Endodermal cell (in vitro differentiated cells): ENCODE measurements at regions not wholly inside any gene's neighbourhood (a gene's known extent, or its start where the extent isn't known, plus 50 kb on each side); places are given as distances from the start of the nearest gene placed in this dataset.

Experiments
- DNase-seq: peaks from one replicate; pipeline ENCODE4 v3.0.0-alpha.2; 2017
- H3K27ac ChIP-seq: 2 replicates; pipeline ENCODE4 v1.5.1; 2013; ENCODE audit warnings: mild to moderate bottlenecking, low read depth, low read length, moderate library complexity
- H3K27me3 ChIP-seq: 2 replicates; pipeline ENCODE4 v1.6.1; 2013; ENCODE audit warnings: mild to moderate bottlenecking, low read length, moderate library complexity; ENCODE audit not compliant: insufficient read depth, control insufficient read depth, poor library complexity, severe bottlenecking
- H3K36me3 ChIP-seq: 2 replicates; pipeline ENCODE4 v1.7.0; 2013; ENCODE audit warnings: mild to moderate bottlenecking, low read length, moderate library complexity; ENCODE audit not compliant: control insufficient read depth, insufficient read depth
- H3K4me1 ChIP-seq: one replicate; pipeline ENCODE4 v1.7.0; 2013; ENCODE audit warnings: low read length; ENCODE audit not compliant: control insufficient read depth, insufficient read depth
- H3K4me3 ChIP-seq: 2 replicates; pipeline ENCODE4 v1.5.1; 2013; ENCODE audit warnings: mild to moderate bottlenecking, low read length, moderate library complexity
- H3K9ac ChIP-seq: 2 replicates; pipeline ENCODE4 v1.6.1; 2013; ENCODE audit warnings: mild to moderate bottlenecking, low read length, moderate library complexity; ENCODE audit not compliant: poor library complexity, severe bottlenecking; ENCODE audit errors: extremely low read depth
- H3K9me3 ChIP-seq: 2 replicates; pipeline ENCODE4 v1.6.1; 2013; ENCODE audit warnings: mild to moderate bottlenecking, low read length, moderate library complexity; ENCODE audit not compliant: control insufficient read depth
- H3K27ac Mint-ChIP-seq: 2 replicates; pipeline ENCODE4 v1.8.0; 2020; ENCODE audit warnings: mixed read lengths
- H3K27me3 Mint-ChIP-seq: 2 replicates; pipeline ENCODE4 v1.8.0; 2021; ENCODE audit warnings: mild to moderate bottlenecking, mixed read lengths; ENCODE audit not compliant: insufficient read depth
- H3K36me3 Mint-ChIP-seq: 2 replicates; pipeline ENCODE4 v1.8.0; 2020; ENCODE audit warnings: low read depth, mixed read lengths
- H3K4me1 Mint-ChIP-seq: 2 replicates; pipeline ENCODE4 v1.8.0; 2020; ENCODE audit warnings: mixed read lengths
- H3K4me3 Mint-ChIP-seq: 2 replicates; pipeline ENCODE4 v1.8.0; 2020; ENCODE audit warnings: mild to moderate bottlenecking, moderate library complexity, mixed read lengths
- H3K9me3 Mint-ChIP-seq: 2 replicates; pipeline ENCODE4 v1.8.0; 2020; ENCODE audit warnings: mild to moderate bottlenecking, mixed read lengths
- WGBS, 2 experiments: methylation state at CpG; one replicate each; pipeline versions ENCODE4 v1.1.5 to v1.1.7; 2013; ENCODE audit warnings: missing lambda C conversion rate in 2 of 2, mixed read lengths in 1 of 2; ENCODE audit not compliant: insufficient coverage in 1 of 2, insufficient read length in 1 of 2; 5-methylcytosine and 5-hydroxymethylcytosine counted together
- TF ChIP-seq, protein P1 (sequence below): fragments of 200-600 bp; sonication (generic); conservative IDR thresholded peaks from 2 replicates; pipeline ENCODE4 v1.5.0; 2021; ENCODE audit warnings: antibody characterized with exemption, mild to moderate bottlenecking

DNA sequence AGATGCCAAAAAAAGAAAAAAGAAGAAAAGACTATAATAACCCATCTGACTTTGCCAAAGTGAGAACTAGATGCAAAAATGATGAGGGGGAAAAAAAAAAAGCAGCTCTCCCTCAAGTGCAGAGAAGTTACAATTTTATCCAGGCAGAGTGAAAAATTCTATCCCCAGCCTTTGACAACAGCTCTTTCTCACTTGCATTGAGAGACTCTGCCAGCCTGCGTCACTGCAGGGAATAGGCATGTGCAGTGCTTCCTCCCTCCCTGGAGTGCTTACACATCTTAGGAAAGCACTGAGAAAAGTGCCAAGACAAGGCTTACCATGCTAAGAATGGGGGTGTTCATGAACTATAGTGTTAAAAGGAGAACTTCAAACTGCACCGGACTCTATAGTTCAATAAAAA, 418.6 kb upstream of the TYRP1 start:
- DNase-seq: no peak
- H3K9me3 Mint-ChIP-seq: no peaks in the 10 kb centered on the region
- no peaks in the 10 kb centered on the region for H3K36me3 Mint-ChIP-seq
- H3K27ac Mint-ChIP-seq: no peak overlapping the region
- TF ChIP-seq, protein P1, sequence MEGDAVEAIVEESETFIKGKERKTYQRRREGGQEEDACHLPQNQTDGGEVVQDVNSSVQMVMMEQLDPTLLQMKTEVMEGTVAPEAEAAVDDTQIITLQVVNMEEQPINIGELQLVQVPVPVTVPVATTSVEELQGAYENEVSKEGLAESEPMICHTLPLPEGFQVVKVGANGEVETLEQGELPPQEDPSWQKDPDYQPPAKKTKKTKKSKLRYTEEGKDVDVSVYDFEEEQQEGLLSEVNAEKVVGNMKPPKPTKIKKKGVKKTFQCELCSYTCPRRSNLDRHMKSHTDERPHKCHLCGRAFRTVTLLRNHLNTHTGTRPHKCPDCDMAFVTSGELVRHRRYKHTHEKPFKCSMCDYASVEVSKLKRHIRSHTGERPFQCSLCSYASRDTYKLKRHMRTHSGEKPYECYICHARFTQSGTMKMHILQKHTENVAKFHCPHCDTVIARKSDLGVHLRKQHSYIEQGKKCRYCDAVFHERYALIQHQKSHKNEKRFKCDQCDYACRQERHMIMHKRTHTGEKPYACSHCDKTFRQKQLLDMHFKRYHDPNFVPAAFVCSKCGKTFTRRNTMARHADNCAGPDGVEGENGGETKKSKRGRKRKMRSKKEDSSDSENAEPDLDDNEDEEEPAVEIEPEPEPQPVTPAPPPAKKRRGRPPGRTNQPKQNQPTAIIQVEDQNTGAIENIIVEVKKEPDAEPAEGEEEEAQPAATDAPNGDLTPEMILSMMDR: no peak
- no peaks in the 10 kb centered on the region for H3K27me3 ChIP-seq
- peaks cover 3% of the 10 kb centered on the region for H3K4me1 Mint-ChIP-seq
- no peak overlapping the region for H3K4me3 ChIP-seq
- H3K9ac ChIP-seq: no peak overlapping the region
- peaks cover 4% of the 10 kb centered on the region for H3K9me3 ChIP-seq
- no peak overlapping the region for H3K27ac ChIP-seq
- no peak overlapping the region for H3K4me3 Mint-ChIP-seq
- H3K4me1 ChIP-seq: peaks cover 3% of the 10 kb centered on the region
- H3K36me3 ChIP-seq: no peaks in the 10 kb centered on the region
- 57 to 90% methylated on average over 1 to 2 of the region's 2 CpGs for WGBS, 2 experiments
- H3K27me3 Mint-ChIP-seq: no peaks in the 10 kb centered on the region

DNA sequence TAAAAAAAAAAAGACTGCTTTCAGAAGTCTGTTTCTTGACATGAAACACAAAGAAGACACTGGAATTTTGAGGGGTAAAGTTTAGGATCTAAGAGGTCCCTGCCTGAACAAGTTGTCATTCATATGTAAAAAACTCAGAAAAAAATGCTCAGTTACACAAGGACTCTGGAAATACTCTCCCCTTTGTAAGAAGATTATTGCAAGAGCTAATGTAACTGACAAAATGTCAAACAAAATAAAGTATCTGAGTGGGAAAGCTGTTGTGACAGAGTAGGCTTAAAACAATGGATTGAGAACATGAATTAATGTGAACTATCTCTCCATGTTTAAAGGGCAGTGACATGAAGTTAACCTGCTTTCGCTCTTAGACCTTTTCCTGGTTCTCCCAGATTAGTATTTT, 416.7 kb upstream of the TYRP1 start:
- TF ChIP-seq, protein P1: no peak
- H3K4me1 Mint-ChIP-seq: peaks cover 9% of the 10 kb centered on the region
- H3K4me3 Mint-ChIP-seq: no peak overlapping the region
- no peak overlapping the region for H3K27ac Mint-ChIP-seq
- Histone ChIP-seq H3K4me3 (no peak overlapping the region), H3K27ac (no peak overlapping the region), H3K9ac (no peak overlapping the region), H3K9me3 (peaks cover 4% of the 10 kb centered on the region), H3K4me1 (peaks cover 4% of the 10 kb centered on the region), H3K27me3 (no peaks in the 10 kb centered on the region), H3K36me3 (no peaks in the 10 kb centered on the region)
- no peak for DNase-seq
- no peaks in the 10 kb centered on the region for H3K9me3 Mint-ChIP-seq
- no peaks in the 10 kb centered on the region for H3K27me3 Mint-ChIP-seq
- no peaks in the 10 kb centered on the region for H3K36me3 Mint-ChIP-seq
- 85% methylated on average over 1 of the region's 1 CpG; no CpG with 5 or more reads in 1 of the 2 experiments for WGBS, 2 experiments

DNA sequence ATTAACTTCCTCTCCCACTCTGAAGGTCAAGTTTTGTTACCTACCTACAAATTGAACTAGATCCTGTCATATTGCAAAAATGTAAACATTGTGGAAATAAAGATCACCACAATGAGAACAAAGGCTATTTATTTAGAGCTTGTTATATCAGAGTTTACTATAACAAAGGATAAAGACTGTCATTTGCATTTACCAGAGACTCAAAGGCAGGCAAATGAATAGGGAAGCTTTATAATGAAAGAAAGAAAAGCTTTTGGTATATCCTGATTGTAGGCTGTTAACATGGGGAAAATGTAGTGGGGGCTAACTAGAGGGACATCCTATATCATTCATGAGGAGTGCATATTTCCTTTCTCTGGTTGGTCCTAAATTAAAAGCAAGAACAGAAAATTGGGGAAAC, 403.5 kb upstream of the TYRP1 start:
- Mint-ChIP-seq H3K4me3 (no peak overlapping the region), H3K9me3 (no peaks in the 10 kb centered on the region), H3K36me3 (no peaks in the 10 kb centered on the region), H3K27me3 (no peaks in the 10 kb centered on the region), H3K27ac (no peak overlapping the region), H3K4me1 (peaks cover 12% of the 10 kb centered on the region)
- Histone ChIP-seq H3K9me3 (no peaks in the 10 kb centered on the region), H3K27ac (no peak overlapping the region), H3K36me3 (no peaks in the 10 kb centered on the region), H3K4me1 (no peaks in the 10 kb centered on the region), H3K9ac (no peak overlapping the region), H3K4me3 (no peak overlapping the region), H3K27me3 (no peaks in the 10 kb centered on the region)
- TF ChIP-seq, protein P1: no peak
- DNase-seq: no peak
